PC-3 (cell line): ENCODE measurements at regions not wholly inside any gene's neighbourhood (a gene's known extent, or its start where the extent isn't known, plus 50 kb on each side); places are given as distances from the start of the nearest gene placed in this dataset.
A peak's percentile ranks its signal among the peaks of the same experiment; 100 is the strongest.

Source experiments
- ATAC-seq: fragments of 200-7000 bp; cut with Tn5 transposase; 2 replicates; pipeline ENCODE4 v1.9.1; 2020; ENCODE audit warnings: mild to moderate bottlenecking, moderate library complexity
- BruUV-seq: library from RNA; stranded (reverse); fragments of 400-500 nt; replicated peaks from 2 replicates; lab custom pipeline; 2021; lab: Mats Ljungman, UMichigan
- CTCF ChIA-PET: fragments of 300-600 bp; sonication (Branson Sonifier 250); formaldehyde crosslinking; loops from one replicate; lab custom pipeline; 2022; ENCODE audit warnings: antibody characterized with exemption; lab: Charles Lee
- POLR2A ChIA-PET: fragments of 300-600 bp; sonication (Branson Sonifier 250); formaldehyde crosslinking; loops from one replicate; lab custom pipeline; 2022; ENCODE audit warnings: antibody characterized with exemption; ENCODE audit not compliant: unreplicated experiment; lab: Charles Lee
- DNase-seq: peaks from one replicate; pipeline ENCODE4 v3.0.0-alpha.2; 2015
- H2AFZ ChIP-seq: fragments of 300-600 bp; sonication (generic); 2 replicates; pipeline ENCODE4 v1.6.0; 2016; ENCODE audit warnings: antibody characterized with exemption, low read length
- H3F3A ChIP-seq: fragments of 300-600 bp; sonication (generic); one replicate; pipeline ENCODE4 v1.6.0; 2017; ENCODE audit warnings: antibody characterized with exemption, low read length, control low read depth, mild to moderate bottlenecking; ENCODE audit not compliant: unreplicated experiment
- H3K27ac ChIP-seq: fragments of 300-600 bp; sonication (generic); 2 replicates; pipeline ENCODE4 v1.5.1; 2016; ENCODE audit warnings: mild to moderate bottlenecking, low read length
- H3K27me3 ChIP-seq: fragments of 300-600 bp; sonication (generic); 2 replicates; pipeline ENCODE4 v1.6.1; 2016; ENCODE audit warnings: low read length, mixed read lengths
- H3K36me3 ChIP-seq: fragments of 300-600 bp; sonication (generic); 2 replicates; pipeline ENCODE4 v1.6.1; 2016; ENCODE audit warnings: low read depth, mixed run types, low read length, mixed read lengths
- H3K4me1 ChIP-seq: fragments of 300-600 bp; sonication (generic); 2 replicates; pipeline ENCODE4 v1.5.1; 2016; ENCODE audit warnings: low read length; ENCODE audit not compliant: insufficient read depth
- H3K4me2 ChIP-seq: fragments of 300-600 bp; sonication (generic); 2 replicates; pipeline ENCODE4 v1.6.0; 2016; ENCODE audit warnings: low read length
- H3K4me3 ChIP-seq: fragments of 300-600 bp; sonication (generic); 2 replicates; pipeline ENCODE4 v1.5.1; 2016; ENCODE audit warnings: mild to moderate bottlenecking, low read length, mixed read lengths
- H3K79me2 ChIP-seq: fragments of 300-600 bp; sonication (generic); 2 replicates; pipeline ENCODE4 v1.6.1; 2017; ENCODE audit warnings: low read length, mixed read lengths
- H3K9ac ChIP-seq: fragments of 300-600 bp; sonication (generic); 2 replicates; pipeline ENCODE4 v1.6.0; 2016; ENCODE audit warnings: mild to moderate bottlenecking, low read length
- H3K9me2 ChIP-seq: fragments of 300-600 bp; sonication (generic); replicated peaks from 2 replicates; pipeline ENCODE4 v1.6.1; 2016; ENCODE audit warnings: mixed run types, low read length, mixed read lengths
- H3K9me3 ChIP-seq: fragments of 300-600 bp; sonication (generic); 2 replicates; pipeline ENCODE4 v1.6.1; 2016; ENCODE audit warnings: low read length, mixed read lengths
- H4K20me1 ChIP-seq: fragments of 300-600 bp; sonication (generic); 2 replicates; pipeline ENCODE4 v1.6.1; 2016; ENCODE audit warnings: low read length, mixed read lengths
- CTCF ChIP-seq: fragments of 300-600 bp; sonication (generic); conservative IDR thresholded peaks from 2 replicates; pipeline ENCODE4 v1.5.1; 2017; ENCODE audit warnings: antibody characterized with exemption, low read depth, mild to moderate bottlenecking, low read length
- EZH2 ChIP-seq: fragments of 300-600 bp; sonication (generic); IDR thresholded peaks from one replicate; pipeline ENCODE4 v1.6.1; 2017; ENCODE audit warnings: antibody characterized with exemption, mild to moderate bottlenecking, low read length; ENCODE audit not compliant: unreplicated experiment
- EZH2phosphoT487 ChIP-seq: fragments of 300-600 bp; sonication (generic); IDR thresholded peaks from 2 replicates; pipeline ENCODE4 v1.6.1; 2018; ENCODE audit warnings: mild to moderate bottlenecking, antibody characterized with exemption, low read length, borderline replicate concordance
- intact Hi-C: fragments of 100-400 bp; cut with micrococcal nuclease; formaldehyde crosslinking; loops from 2 replicates; pipeline ENCODE4 v1.9.0; 2023

- no TSS peak for BruUV-seq
- Histone ChIP-seq H3K9me2 (no peaks in the 10 kb centered on the region), H3K36me3 (no peaks in the 10 kb centered on the region), H3K4me2 (peak overlapping the region; percentile 60), H3K4me1 (peaks cover 57% of the 10 kb centered on the region), H3K27me3 (no peaks in the 10 kb centered on the region), H4K20me1 (no peaks in the 10 kb centered on the region), H3K9me3 (no peaks in the 10 kb centered on the region), H3K9ac (no peak overlapping the region), H3K79me2 (no peaks in the 10 kb centered on the region), H3K27ac (peak overlapping the region; percentile 74), H3F3A (peaks cover 10% of the 10 kb centered on the region), H2AFZ (no peak overlapping the region), H3K4me3 (0 out of 2 replicates have a peak overlapping the region, but pooled peaks have one; percentile 20)
- intact Hi-C loops = loop anchor here (1.0 to 5.0 kb wide), 3 partner anchors 16 to 167 kb away; no protein-coding TSS in a partner anchor
- DNase-seq (peak; percentile 98), ATAC-seq (peak; percentile 75)
- TF ChIP-seq EZH2 (no peak), CTCF (no peak), EZH2phosphoT487 (no peak)
- ChIA-PET POLR2A (interaction anchor here (0.6 kb wide), 2 partner anchors 13 to 1061 kb away, joined by 3 to 4 read pairs; no protein-coding TSS in a partner anchor), CTCF (no interaction called here)
Measured at GRCh38 chr5:103849934-103850333, 287.3 kb upstream of the NUDT12 start.

GRCh38 chr5:103847060-103847459, 284.5 kb upstream of the NUDT12 start:
- peak; percentile 87 for ATAC-seq
- H3K27ac ChIP-seq = peak overlapping the region; percentile 84
- TF ChIP-seq EZH2 = no peak
- TF ChIP-seq EZH2phosphoT487 = no peak
- TF ChIP-seq CTCF = no peak
- H3K4me2 ChIP-seq = peak overlapping the region; percentile 66
- no peaks in the 10 kb centered on the region for H3K9me2 ChIP-seq
- peak overlapping the region; percentile 12; the same call in 1 of the 2 replicates for H3K4me3 ChIP-seq
- BruUV-seq = no TSS peak
- peak; percentile 92 for DNase-seq
- peaks cover 57% of the 10 kb centered on the region for H3K4me1 ChIP-seq
- no peaks in the 10 kb centered on the region for H3K9me3 ChIP-seq
- no peaks in the 10 kb centered on the region for H4K20me1 ChIP-seq
- intact Hi-C loops = loop anchor here (5.0 kb wide), 2 partner anchors 70 to 170 kb away; no protein-coding TSS in a partner anchor
- ChIA-PET CTCF (no interaction called here), POLR2A (no interaction called here)
- peak overlapping the region; percentile 28 for H3K9ac ChIP-seq
- no peaks in the 10 kb centered on the region for H3K36me3 ChIP-seq
- H2AFZ ChIP-seq = no peak overlapping the region
- H3K79me2 ChIP-seq = no peaks in the 10 kb centered on the region
- no peaks in the 10 kb centered on the region for H3K27me3 ChIP-seq
- H3F3A ChIP-seq = peaks cover 10% of the 10 kb centered on the region

GRCh38 chr5:103842936-103843335, 280.3 kb upstream of the NUDT12 start:
- no peak overlapping the region for H2AFZ ChIP-seq
- ChIA-PET CTCF (no interaction called here), POLR2A (no interaction called here)
- no peaks in the 10 kb centered on the region for H3K9me3 ChIP-seq
- no peaks in the 10 kb centered on the region for H3K27me3 ChIP-seq
- DNase-seq (no peak), ATAC-seq (no peak)
- H3K36me3 ChIP-seq = no peaks in the 10 kb centered on the region
- no peaks in the 10 kb centered on the region for H3K79me2 ChIP-seq
- no peak for TF ChIP-seq EZH2phosphoT487
- TF ChIP-seq CTCF = no peak
- TF ChIP-seq EZH2 = no peak
- intact Hi-C loops = no loop called here
- peaks cover 25% of the 10 kb centered on the region for H3K4me1 ChIP-seq
- H3F3A ChIP-seq = peaks cover 7% of the 10 kb centered on the region
- no peak overlapping the region for H3K4me2 ChIP-seq
- no peak overlapping the region for H3K27ac ChIP-seq
- no peaks in the 10 kb centered on the region for H3K9me2 ChIP-seq
- H3K4me3 ChIP-seq = no peak overlapping the region
- no TSS peak for BruUV-seq
- no peaks in the 10 kb centered on the region for H4K20me1 ChIP-seq
- H3K9ac ChIP-seq = no peak overlapping the region
